Loucy (cell line): ENCODE measurements at regions not wholly inside any gene's neighbourhood (a gene's known extent, or its start where the extent isn't known, plus 50 kb on each side); places are given as distances from the start of the nearest gene placed in this dataset.

ENCODE experiments used
- H2AFZ ChIP-seq: fragments of 200-600 bp; sonication (generic); 2 replicates; pipeline ENCODE4 v1.6.0; 2016; ENCODE audit warnings: antibody characterized with exemption, mild to moderate bottlenecking, low read length, moderate library complexity
- H3F3A ChIP-seq: fragments of 200-600 bp; 2 replicates; pipeline ENCODE4 v1.6.0; 2016; ENCODE audit warnings: antibody characterized with exemption, low read depth, mild to moderate bottlenecking
- H3K27me3 ChIP-seq: fragments of 200-600 bp; sonication (generic); 2 replicates; pipeline ENCODE4 v1.6.1; 2014; ENCODE audit warnings: low read length, mild to moderate bottlenecking; ENCODE audit not compliant: insufficient read depth, poor library complexity, severe bottlenecking
- H3K36me3 ChIP-seq: fragments of 200-600 bp; sonication (generic); 2 replicates; pipeline ENCODE4 v1.6.1; 2016; ENCODE audit warnings: low read length; ENCODE audit not compliant: insufficient read depth
- H3K4me1 ChIP-seq: fragments of 200-600 bp; sonication (generic); 2 replicates; pipeline ENCODE4 v1.5.1; 2014; ENCODE audit warnings: low read length, mild to moderate bottlenecking; ENCODE audit not compliant: insufficient read depth, poor library complexity, severe bottlenecking
- H3K4me2 ChIP-seq: fragments of 200-600 bp; sonication (generic); 2 replicates; pipeline ENCODE4 v1.6.0; 2014; ENCODE audit warnings: antibody characterized with exemption, low read length, low read depth, mild to moderate bottlenecking; ENCODE audit not compliant: poor library complexity, severe bottlenecking
- H3K4me3 ChIP-seq: fragments of 200-600 bp; sonication (generic); 2 replicates; pipeline ENCODE4 v1.5.1; 2014; ENCODE audit warnings: low read length, mild to moderate bottlenecking, mixed read lengths; ENCODE audit not compliant: poor library complexity, severe bottlenecking
- H3K79me2 ChIP-seq: fragments of 200-600 bp; sonication (generic); 2 replicates; pipeline ENCODE4 v1.6.1; 2014; ENCODE audit warnings: low read length; ENCODE audit not compliant: insufficient read depth
- H3K9ac ChIP-seq: fragments of 200-600 bp; sonication (generic); 2 replicates; pipeline ENCODE4 v1.6.0; 2014; ENCODE audit warnings: mild to moderate bottlenecking, low read depth, low read length, moderate library complexity; ENCODE audit not compliant: poor library complexity, severe bottlenecking
- H3K9me2 ChIP-seq: fragments of 200-600 bp; sonication (generic); replicated peaks from 2 replicates; pipeline ENCODE4 v1.6.1; 2016; ENCODE audit warnings: low read depth, low read length, mixed read lengths
- H3K9me3 ChIP-seq: fragments of 200-600 bp; sonication (generic); 2 replicates; pipeline ENCODE4 v1.6.1; 2014; ENCODE audit warnings: mild to moderate bottlenecking, antibody characterized with exemption, low read length, low read depth; ENCODE audit not compliant: insufficient read depth
- H4K20me1 ChIP-seq: fragments of 200-600 bp; sonication (generic); 2 replicates; pipeline ENCODE4 v1.6.0; 2014; ENCODE audit warnings: antibody characterized with exemption, low read length, mild to moderate bottlenecking; ENCODE audit not compliant: insufficient read depth, poor library complexity, severe bottlenecking
- CTCF ChIP-seq: fragments of 200-600 bp; sonication (generic); conservative IDR thresholded peaks from 2 replicates; pipeline ENCODE4 v1.5.1; 2014; ENCODE audit warnings: mild to moderate bottlenecking, antibody characterized with exemption, low read length
- EZH2phosphoT487 ChIP-seq: fragments of 200-600 bp; IDR thresholded peaks from 2 replicates; pipeline ENCODE4 v1.6.1; 2018; ENCODE audit warnings: antibody characterized with exemption, mild to moderate bottlenecking, moderate library complexity, borderline replicate concordance

GRCh38 chr12:83821967-83822366, 1090.6 kb downstream of the SLC6A15 start:
- no peaks in the 10 kb centered on the region for H4K20me1 ChIP-seq
- no peaks in the 10 kb centered on the region for H3F3A ChIP-seq
- no peak overlapping the region for H3K9ac ChIP-seq
- no peaks in the 10 kb centered on the region for H3K4me1 ChIP-seq
- no peaks in the 10 kb centered on the region for H3K79me2 ChIP-seq
- H3K36me3 ChIP-seq, result no peaks in the 10 kb centered on the region
- H3K4me2 ChIP-seq, result no peak overlapping the region
- no peaks in the 10 kb centered on the region for H3K9me2 ChIP-seq
- H2AFZ ChIP-seq, result no peak overlapping the region
- TF ChIP-seq CTCF (no peak), EZH2phosphoT487 (no peak)
- H3K27me3 ChIP-seq, result no peaks in the 10 kb centered on the region
- no peak overlapping the region for H3K4me3 ChIP-seq
- no peaks in the 10 kb centered on the region for H3K9me3 ChIP-seq

- Histone ChIP-seq H3K9me2 (no peaks in the 10 kb centered on the region), H2AFZ (no peak overlapping the region), H3K9ac (no peak overlapping the region), H3K9me3 (no peaks in the 10 kb centered on the region), H3K4me3 (no peak overlapping the region), H3F3A (no peaks in the 10 kb centered on the region), H3K27me3 (no peaks in the 10 kb centered on the region), H3K36me3 (no peaks in the 10 kb centered on the region), H4K20me1 (no peaks in the 10 kb centered on the region), H3K4me2 (no peak overlapping the region), H3K79me2 (no peaks in the 10 kb centered on the region), H3K4me1 (no peaks in the 10 kb centered on the region)
- TF ChIP-seq EZH2phosphoT487 (no peak), CTCF (no peak)
Observed at GRCh38 chr12:83818881-83819280, 1093.7 kb downstream of the SLC6A15 start.

- Histone ChIP-seq H3F3A (no peaks in the 10 kb centered on the region), H3K9me3 (no peaks in the 10 kb centered on the region), H3K9ac (no peak overlapping the region), H3K4me2 (no peak overlapping the region), H3K27me3 (no peaks in the 10 kb centered on the region), H2AFZ (no peak overlapping the region), H4K20me1 (no peaks in the 10 kb centered on the region), H3K9me2 (no peaks in the 10 kb centered on the region), H3K4me1 (no peaks in the 10 kb centered on the region), H3K36me3 (no peaks in the 10 kb centered on the region), H3K79me2 (no peaks in the 10 kb centered on the region), H3K4me3 (no peak overlapping the region)
- no peak for TF ChIP-seq CTCF
- no peak for TF ChIP-seq EZH2phosphoT487
Observed at GRCh38 chr12:83817730-83818129, 1094.9 kb downstream of the SLC6A15 start.
